WTC11 (cell line): ENCODE measurements at regions not wholly inside any gene's neighbourhood (a gene's known extent, or its start where the extent isn't known, plus 50 kb on each side); places are given as distances from the start of the nearest gene placed in this dataset.

Source experiments
- ATF1 ChIP-seq: sonication (generic); formaldehyde crosslinking; IDR thresholded peaks from 2 replicates; pipeline ENCODE4 v1.8.1; 2023; ENCODE audit warnings: mild to moderate bottlenecking, moderate library complexity, missing genetic modification reagents
- ATF3 ChIP-seq: sonication (generic); formaldehyde crosslinking; conservative IDR thresholded peaks from 2 replicates; pipeline ENCODE4 v1.8.1; 2022; ENCODE audit warnings: mild to moderate bottlenecking, missing genetic modification reagents
- ATF6 ChIP-seq: sonication (generic); formaldehyde crosslinking; IDR thresholded peaks from 2 replicates; pipeline ENCODE4 v1.8.1; 2023; ENCODE audit warnings: mild to moderate bottlenecking, missing genetic modification reagents
- CTCF ChIP-seq: fragments of 200-600 bp; IDR thresholded peaks from 2 replicates; pipeline ENCODE4 v1.8.0; 2022; ENCODE audit warnings: antibody characterized with exemption
- ETV6 ChIP-seq: sonication (generic); formaldehyde crosslinking; IDR thresholded peaks from 2 replicates; pipeline ENCODE4 v1.8.1; 2022; ENCODE audit warnings: mild to moderate bottlenecking, missing genetic modification reagents
- FOXJ3 ChIP-seq: sonication (generic); formaldehyde crosslinking; IDR thresholded peaks from 2 replicates; pipeline ENCODE4 v1.9.0; 2021; ENCODE audit warnings: missing genetic modification reagents, mild to moderate bottlenecking, borderline replicate concordance
- HMGXB4 ChIP-seq: sonication (generic); formaldehyde crosslinking; IDR thresholded peaks from 2 replicates; pipeline ENCODE4 v1.8.1; 2023; ENCODE audit warnings: mild to moderate bottlenecking, moderate library complexity, missing genetic modification reagents
- KAT7 ChIP-seq: sonication (generic); formaldehyde crosslinking; IDR thresholded peaks from 2 replicates; pipeline ENCODE4 v1.8.1; 2023; ENCODE audit warnings: missing genetic modification reagents, mild to moderate bottlenecking, borderline replicate concordance
- MAX ChIP-seq: sonication (generic); formaldehyde crosslinking; IDR thresholded peaks from 2 replicates; pipeline ENCODE4 v1.8.0; 2022; ENCODE audit warnings: mild to moderate bottlenecking, missing genetic modification reagents
- NFYB ChIP-seq: sonication (generic); formaldehyde crosslinking; conservative IDR thresholded peaks from 2 replicates; pipeline ENCODE4 v1.8.0; 2022; ENCODE audit warnings: low read depth, missing genetic modification reagents
- ZBTB43 ChIP-seq: sonication (generic); formaldehyde crosslinking; IDR thresholded peaks from 2 replicates; pipeline ENCODE4 v1.8.1; 2023; ENCODE audit warnings: mild to moderate bottlenecking, missing genetic modification reagents

- TF ChIP-seq CTCF (no peak), KAT7 (CRISPR knock-in tag) (no peak), ETV6 (CRISPR knock-in tag) (no peak), HMGXB4 (CRISPR knock-in tag) (no peak), ATF3 (CRISPR knock-in tag) (no peak), NFYB (CRISPR knock-in tag) (no peak), ATF6 (CRISPR knock-in tag) (no peak), FOXJ3 (no peak), ATF1 (CRISPR knock-in tag) (no peak), MAX (CRISPR knock-in tag) (no peak), ZBTB43 (CRISPR knock-in tag) (no peak)
Measured at GRCh38 chr11:92869716-92870115, 99.7 kb upstream of the MTNR1B start.
